Neural progenitor cell (in vitro differentiated cells): ENCODE measurements at regions not wholly inside any gene's neighbourhood (a gene's known extent, or its start where the extent isn't known, plus 50 kb on each side); places are given as distances from the start of the nearest gene placed in this dataset.

ENCODE experiments used
- EZH2phosphoT487 ChIP-seq: fragments of 200-600 bp; sonication (generic); IDR thresholded peaks from 2 replicates; pipeline ENCODE4 v1.6.1; 2017; ENCODE audit warnings: antibody characterized with exemption
- TF ChIP-seq, protein P1 (sequence below): fragments of 200-600 bp; sonication (generic); IDR thresholded peaks from 2 replicates; pipeline ENCODE4 v1.5.1; 2017; ENCODE audit warnings: antibody characterized with exemption, mild to moderate bottlenecking

DNA sequence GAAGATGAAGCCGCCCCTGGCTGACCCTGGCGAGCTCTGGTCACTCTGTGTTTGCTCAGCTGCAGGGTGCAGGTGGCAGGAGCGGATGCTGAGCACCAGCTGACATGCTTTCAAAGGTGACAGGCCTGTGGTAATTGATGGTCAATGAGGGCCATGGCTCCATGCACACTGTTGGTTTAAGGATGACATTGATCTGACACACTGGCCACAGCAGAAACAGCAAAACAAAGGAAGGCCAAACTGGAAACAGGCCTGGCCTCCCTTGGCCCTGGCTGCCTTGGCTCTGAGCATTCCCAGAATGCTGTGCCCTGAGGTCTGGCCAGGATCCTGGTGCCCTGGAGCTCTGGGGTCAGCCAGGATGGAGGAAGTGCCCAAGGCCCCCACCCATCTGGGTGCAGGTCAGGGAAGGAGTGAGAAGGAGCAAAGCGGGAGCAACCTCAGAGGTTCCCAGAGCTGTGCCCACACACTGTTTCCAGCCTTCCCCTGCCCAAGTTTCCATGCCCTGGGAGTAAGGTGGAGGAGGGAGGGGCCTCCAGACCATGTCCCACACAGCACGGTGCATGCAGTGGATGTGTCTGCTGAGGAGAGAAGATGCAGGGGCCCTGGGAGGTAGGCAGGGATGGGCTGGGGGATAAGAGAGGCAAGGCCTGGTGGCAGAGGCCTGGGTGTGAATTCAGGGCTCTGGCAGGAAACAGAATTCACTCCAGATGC lies 302.2 kb downstream of the RPS24 start:
- TF ChIP-seq EZH2phosphoT487: no peak
- TF ChIP-seq, protein P1, sequence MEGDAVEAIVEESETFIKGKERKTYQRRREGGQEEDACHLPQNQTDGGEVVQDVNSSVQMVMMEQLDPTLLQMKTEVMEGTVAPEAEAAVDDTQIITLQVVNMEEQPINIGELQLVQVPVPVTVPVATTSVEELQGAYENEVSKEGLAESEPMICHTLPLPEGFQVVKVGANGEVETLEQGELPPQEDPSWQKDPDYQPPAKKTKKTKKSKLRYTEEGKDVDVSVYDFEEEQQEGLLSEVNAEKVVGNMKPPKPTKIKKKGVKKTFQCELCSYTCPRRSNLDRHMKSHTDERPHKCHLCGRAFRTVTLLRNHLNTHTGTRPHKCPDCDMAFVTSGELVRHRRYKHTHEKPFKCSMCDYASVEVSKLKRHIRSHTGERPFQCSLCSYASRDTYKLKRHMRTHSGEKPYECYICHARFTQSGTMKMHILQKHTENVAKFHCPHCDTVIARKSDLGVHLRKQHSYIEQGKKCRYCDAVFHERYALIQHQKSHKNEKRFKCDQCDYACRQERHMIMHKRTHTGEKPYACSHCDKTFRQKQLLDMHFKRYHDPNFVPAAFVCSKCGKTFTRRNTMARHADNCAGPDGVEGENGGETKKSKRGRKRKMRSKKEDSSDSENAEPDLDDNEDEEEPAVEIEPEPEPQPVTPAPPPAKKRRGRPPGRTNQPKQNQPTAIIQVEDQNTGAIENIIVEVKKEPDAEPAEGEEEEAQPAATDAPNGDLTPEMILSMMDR: no peak
